H1 (cell line): ENCODE measurements at regions not wholly inside any gene's neighbourhood (a gene's known extent, or its start where the extent isn't known, plus 50 kb on each side); places are given as distances from the start of the nearest gene placed in this dataset.

ENCODE experiments used
- BRCA1 ChIP-seq: IDR thresholded peaks from 2 replicates; pipeline ENCODE4 v1.6.1; 2012; ENCODE audit warnings: low read depth, low read length, improper control_type of control experiment
- EP300 ChIP-seq, 2 experiments: IDR thresholded peaks; 1 replicate in 1 of 2; 2 replicates in 1 of 2; pipeline ENCODE4 v1.6.1; 2011 to 2012; ENCODE audit warnings: low read depth in 2 of 2, low read length in 2 of 2, mild to moderate bottlenecking in 2 of 2, borderline replicate concordance in 1 of 2, inconsistent platforms in 1 of 2, moderate library complexity in 1 of 2
- HDAC6 ChIP-seq: IDR thresholded peaks from one replicate; pipeline ENCODE4 v1.7.1; 2012; ENCODE audit warnings: low read depth, mild to moderate bottlenecking, inconsistent platforms, low read length, moderate library complexity
- POLR2A ChIP-seq, 2 experiments: IDR thresholded peaks; 1 replicate in 1 of 2; 2 replicates in 1 of 2; pipeline ENCODE4 v1.6.1; 2011; ENCODE audit warnings: low read depth in 2 of 2, low read length in 2 of 2, mild to moderate bottlenecking in 2 of 2; ENCODE audit errors: control extremely low read depth in 1 of 2
- POLR2AphosphoS5 ChIP-seq: IDR thresholded peaks from 2 replicates; pipeline ENCODE4 v1.6.1; 2011; ENCODE audit warnings: low read depth, low read length
- RFX5 ChIP-seq: IDR thresholded peaks from 2 replicates; pipeline ENCODE4 v1.6.1; 2011; ENCODE audit warnings: low read depth, low read length, improper control_type of control experiment, borderline replicate concordance
- SP2 ChIP-seq: IDR thresholded peaks from 2 replicates; pipeline ENCODE4 v1.6.1; 2012; ENCODE audit warnings: mild to moderate bottlenecking, low read length, inconsistent platforms
- TAF1 ChIP-seq: IDR thresholded peaks from 2 replicates; pipeline ENCODE4 v1.6.1; 2011; ENCODE audit warnings: mild to moderate bottlenecking, low read depth, low read length
- TF ChIP-seq, protein P1 (sequence below): IDR thresholded peaks from 2 replicates; pipeline ENCODE4 v1.6.1; 2012; ENCODE audit warnings: inconsistent platforms
- TF ChIP-seq, protein P2 (sequence below), 3 experiments: IDR thresholded peaks; 1 replicate in 2 of 3; 2 replicates in 1 of 3; pipeline versions ENCODE4 v1.5.1 to v1.6.1; 2011; ENCODE audit warnings: low read length in 3 of 3, mild to moderate bottlenecking in 3 of 3, inconsistent platforms in 2 of 3, low read depth in 1 of 3, moderate library complexity in 1 of 3; ENCODE audit not compliant: insufficient read depth in 1 of 3; ENCODE audit errors: control extremely low read depth in 1 of 3
- TF ChIP-seq, protein P3 (sequence below): fragments of 300-600 bp; sonication (generic); IDR thresholded peaks from 2 replicates; pipeline ENCODE4 v1.7.1; 2012; ENCODE audit warnings: low read length, moderate library complexity, mild to moderate bottlenecking, inconsistent platforms; ENCODE audit not compliant: insufficient replicate concordance

DNA sequence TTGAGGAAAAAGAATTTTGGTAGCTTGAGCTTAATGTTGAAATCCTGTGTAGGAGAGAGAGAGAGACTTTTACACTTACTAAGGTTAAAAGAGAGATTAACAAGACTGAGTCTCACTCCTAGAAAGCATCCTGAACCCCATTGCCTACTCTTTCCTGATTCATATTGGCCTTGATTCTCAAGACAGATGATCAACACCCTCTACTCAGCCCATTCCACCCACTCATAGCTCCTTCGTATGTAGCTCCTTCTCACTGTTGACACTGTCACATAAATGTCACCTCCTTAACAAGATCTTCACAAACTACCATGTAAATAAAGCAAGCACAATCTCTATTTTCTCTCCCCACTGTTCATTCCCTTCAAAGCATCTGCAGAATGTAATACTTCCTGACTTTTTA, 574.6 kb upstream of the LMCD1 start:
- TF ChIP-seq BRCA1, result no peak
- TF ChIP-seq, protein P1, sequence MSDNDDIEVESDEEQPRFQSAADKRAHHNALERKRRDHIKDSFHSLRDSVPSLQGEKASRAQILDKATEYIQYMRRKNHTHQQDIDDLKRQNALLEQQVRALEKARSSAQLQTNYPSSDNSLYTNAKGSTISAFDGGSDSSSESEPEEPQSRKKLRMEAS, result no peak
- TF ChIP-seq RFX5, result no peak
- no peak for TF ChIP-seq SP2
- TF ChIP-seq, protein P2, sequence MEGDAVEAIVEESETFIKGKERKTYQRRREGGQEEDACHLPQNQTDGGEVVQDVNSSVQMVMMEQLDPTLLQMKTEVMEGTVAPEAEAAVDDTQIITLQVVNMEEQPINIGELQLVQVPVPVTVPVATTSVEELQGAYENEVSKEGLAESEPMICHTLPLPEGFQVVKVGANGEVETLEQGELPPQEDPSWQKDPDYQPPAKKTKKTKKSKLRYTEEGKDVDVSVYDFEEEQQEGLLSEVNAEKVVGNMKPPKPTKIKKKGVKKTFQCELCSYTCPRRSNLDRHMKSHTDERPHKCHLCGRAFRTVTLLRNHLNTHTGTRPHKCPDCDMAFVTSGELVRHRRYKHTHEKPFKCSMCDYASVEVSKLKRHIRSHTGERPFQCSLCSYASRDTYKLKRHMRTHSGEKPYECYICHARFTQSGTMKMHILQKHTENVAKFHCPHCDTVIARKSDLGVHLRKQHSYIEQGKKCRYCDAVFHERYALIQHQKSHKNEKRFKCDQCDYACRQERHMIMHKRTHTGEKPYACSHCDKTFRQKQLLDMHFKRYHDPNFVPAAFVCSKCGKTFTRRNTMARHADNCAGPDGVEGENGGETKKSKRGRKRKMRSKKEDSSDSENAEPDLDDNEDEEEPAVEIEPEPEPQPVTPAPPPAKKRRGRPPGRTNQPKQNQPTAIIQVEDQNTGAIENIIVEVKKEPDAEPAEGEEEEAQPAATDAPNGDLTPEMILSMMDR (IDR thresholded peaks at IDR 0.05; ENCODE audit: control extremely low read depth in 1 of 3, insufficient read depth in 1 of 3, low read depth in 1 of 3, low read length in 3 of 3), result no peak
- TF ChIP-seq POLR2AphosphoS5, result no peak
- no peak for TF ChIP-seq TAF1
- no peak for TF ChIP-seq POLR2A (IDR thresholded peaks at IDR 0.05; ENCODE audit: control extremely low read depth in 1 of 2, low read depth in 2 of 2, low read length in 2 of 2)
- TF ChIP-seq EP300 (IDR thresholded peaks at IDR 0.05; ENCODE audit: borderline replicate concordance in 1 of 2, low read depth in 2 of 2, low read length in 2 of 2), result no peak
- TF ChIP-seq, protein P3, sequence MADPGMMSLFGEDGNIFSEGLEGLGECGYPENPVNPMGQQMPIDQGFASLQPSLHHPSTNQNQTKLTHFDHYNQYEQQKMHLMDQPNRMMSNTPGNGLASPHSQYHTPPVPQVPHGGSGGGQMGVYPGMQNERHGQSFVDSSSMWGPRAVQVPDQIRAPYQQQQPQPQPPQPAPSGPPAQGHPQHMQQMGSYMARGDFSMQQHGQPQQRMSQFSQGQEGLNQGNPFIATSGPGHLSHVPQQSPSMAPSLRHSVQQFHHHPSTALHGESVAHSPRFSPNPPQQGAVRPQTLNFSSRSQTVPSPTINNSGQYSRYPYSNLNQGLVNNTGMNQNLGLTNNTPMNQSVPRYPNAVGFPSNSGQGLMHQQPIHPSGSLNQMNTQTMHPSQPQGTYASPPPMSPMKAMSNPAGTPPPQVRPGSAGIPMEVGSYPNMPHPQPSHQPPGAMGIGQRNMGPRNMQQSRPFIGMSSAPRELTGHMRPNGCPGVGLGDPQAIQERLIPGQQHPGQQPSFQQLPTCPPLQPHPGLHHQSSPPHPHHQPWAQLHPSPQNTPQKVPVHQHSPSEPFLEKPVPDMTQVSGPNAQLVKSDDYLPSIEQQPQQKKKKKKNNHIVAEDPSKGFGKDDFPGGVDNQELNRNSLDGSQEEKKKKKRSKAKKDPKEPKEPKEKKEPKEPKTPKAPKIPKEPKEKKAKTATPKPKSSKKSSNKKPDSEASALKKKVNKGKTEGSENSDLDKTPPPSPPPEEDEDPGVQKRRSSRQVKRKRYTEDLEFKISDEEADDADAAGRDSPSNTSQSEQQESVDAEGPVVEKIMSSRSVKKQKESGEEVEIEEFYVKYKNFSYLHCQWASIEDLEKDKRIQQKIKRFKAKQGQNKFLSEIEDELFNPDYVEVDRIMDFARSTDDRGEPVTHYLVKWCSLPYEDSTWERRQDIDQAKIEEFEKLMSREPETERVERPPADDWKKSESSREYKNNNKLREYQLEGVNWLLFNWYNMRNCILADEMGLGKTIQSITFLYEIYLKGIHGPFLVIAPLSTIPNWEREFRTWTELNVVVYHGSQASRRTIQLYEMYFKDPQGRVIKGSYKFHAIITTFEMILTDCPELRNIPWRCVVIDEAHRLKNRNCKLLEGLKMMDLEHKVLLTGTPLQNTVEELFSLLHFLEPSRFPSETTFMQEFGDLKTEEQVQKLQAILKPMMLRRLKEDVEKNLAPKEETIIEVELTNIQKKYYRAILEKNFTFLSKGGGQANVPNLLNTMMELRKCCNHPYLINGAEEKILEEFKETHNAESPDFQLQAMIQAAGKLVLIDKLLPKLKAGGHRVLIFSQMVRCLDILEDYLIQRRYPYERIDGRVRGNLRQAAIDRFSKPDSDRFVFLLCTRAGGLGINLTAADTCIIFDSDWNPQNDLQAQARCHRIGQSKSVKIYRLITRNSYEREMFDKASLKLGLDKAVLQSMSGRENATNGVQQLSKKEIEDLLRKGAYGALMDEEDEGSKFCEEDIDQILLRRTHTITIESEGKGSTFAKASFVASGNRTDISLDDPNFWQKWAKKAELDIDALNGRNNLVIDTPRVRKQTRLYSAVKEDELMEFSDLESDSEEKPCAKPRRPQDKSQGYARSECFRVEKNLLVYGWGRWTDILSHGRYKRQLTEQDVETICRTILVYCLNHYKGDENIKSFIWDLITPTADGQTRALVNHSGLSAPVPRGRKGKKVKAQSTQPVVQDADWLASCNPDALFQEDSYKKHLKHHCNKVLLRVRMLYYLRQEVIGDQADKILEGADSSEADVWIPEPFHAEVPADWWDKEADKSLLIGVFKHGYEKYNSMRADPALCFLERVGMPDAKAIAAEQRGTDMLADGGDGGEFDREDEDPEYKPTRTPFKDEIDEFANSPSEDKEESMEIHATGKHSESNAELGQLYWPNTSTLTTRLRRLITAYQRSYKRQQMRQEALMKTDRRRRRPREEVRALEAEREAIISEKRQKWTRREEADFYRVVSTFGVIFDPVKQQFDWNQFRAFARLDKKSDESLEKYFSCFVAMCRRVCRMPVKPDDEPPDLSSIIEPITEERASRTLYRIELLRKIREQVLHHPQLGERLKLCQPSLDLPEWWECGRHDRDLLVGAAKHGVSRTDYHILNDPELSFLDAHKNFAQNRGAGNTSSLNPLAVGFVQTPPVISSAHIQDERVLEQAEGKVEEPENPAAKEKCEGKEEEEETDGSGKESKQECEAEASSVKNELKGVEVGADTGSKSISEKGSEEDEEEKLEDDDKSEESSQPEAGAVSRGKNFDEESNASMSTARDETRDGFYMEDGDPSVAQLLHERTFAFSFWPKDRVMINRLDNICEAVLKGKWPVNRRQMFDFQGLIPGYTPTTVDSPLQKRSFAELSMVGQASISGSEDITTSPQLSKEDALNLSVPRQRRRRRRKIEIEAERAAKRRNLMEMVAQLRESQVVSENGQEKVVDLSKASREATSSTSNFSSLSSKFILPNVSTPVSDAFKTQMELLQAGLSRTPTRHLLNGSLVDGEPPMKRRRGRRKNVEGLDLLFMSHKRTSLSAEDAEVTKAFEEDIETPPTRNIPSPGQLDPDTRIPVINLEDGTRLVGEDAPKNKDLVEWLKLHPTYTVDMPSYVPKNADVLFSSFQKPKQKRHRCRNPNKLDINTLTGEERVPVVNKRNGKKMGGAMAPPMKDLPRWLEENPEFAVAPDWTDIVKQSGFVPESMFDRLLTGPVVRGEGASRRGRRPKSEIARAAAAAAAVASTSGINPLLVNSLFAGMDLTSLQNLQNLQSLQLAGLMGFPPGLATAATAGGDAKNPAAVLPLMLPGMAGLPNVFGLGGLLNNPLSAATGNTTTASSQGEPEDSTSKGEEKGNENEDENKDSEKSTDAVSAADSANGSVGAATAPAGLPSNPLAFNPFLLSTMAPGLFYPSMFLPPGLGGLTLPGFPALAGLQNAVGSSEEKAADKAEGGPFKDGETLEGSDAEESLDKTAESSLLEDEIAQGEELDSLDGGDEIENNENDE, result no peak
- TF ChIP-seq HDAC6, result no peak
